ENCODE measurements at regions not wholly inside any gene's neighbourhood (a gene's known extent, or its start where the extent isn't known, plus 50 kb on each side); places are given as distances from the start of the nearest gene placed in this dataset.

DNA sequence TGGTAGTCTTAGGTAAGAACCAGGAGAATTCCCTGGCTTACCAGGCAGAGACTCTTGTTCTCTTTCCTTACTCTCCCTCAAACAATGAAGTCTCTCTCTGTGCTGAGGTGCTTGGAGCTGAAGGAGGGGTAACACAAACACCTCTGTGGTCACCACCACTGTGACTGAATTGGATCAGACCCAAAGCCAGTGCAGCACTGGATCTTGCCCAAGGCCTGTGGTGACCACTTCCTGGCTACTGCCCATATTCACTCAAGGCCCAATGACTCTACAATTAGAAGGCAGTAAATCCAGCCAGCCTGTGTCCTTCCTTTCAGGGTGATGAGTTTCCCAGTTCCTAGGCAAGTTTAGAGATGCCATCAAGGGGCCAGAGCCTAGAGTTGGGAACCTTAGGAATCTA lies 706.8 kb downstream of the SLC4A3 start:
- TF ChIP-seq, protein P1, sequence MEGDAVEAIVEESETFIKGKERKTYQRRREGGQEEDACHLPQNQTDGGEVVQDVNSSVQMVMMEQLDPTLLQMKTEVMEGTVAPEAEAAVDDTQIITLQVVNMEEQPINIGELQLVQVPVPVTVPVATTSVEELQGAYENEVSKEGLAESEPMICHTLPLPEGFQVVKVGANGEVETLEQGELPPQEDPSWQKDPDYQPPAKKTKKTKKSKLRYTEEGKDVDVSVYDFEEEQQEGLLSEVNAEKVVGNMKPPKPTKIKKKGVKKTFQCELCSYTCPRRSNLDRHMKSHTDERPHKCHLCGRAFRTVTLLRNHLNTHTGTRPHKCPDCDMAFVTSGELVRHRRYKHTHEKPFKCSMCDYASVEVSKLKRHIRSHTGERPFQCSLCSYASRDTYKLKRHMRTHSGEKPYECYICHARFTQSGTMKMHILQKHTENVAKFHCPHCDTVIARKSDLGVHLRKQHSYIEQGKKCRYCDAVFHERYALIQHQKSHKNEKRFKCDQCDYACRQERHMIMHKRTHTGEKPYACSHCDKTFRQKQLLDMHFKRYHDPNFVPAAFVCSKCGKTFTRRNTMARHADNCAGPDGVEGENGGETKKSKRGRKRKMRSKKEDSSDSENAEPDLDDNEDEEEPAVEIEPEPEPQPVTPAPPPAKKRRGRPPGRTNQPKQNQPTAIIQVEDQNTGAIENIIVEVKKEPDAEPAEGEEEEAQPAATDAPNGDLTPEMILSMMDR (IDR thresholded peaks at IDR 0.05; ENCODE audit: insufficient read depth, low read depth, low read length) = no peak
- no peak overlapping the region for H3K4me3 ChIP-seq (ENCODE audit: low read depth, low read length)
- no peak for DNase-seq (ENCODE audit: low read depth)

DNA sequence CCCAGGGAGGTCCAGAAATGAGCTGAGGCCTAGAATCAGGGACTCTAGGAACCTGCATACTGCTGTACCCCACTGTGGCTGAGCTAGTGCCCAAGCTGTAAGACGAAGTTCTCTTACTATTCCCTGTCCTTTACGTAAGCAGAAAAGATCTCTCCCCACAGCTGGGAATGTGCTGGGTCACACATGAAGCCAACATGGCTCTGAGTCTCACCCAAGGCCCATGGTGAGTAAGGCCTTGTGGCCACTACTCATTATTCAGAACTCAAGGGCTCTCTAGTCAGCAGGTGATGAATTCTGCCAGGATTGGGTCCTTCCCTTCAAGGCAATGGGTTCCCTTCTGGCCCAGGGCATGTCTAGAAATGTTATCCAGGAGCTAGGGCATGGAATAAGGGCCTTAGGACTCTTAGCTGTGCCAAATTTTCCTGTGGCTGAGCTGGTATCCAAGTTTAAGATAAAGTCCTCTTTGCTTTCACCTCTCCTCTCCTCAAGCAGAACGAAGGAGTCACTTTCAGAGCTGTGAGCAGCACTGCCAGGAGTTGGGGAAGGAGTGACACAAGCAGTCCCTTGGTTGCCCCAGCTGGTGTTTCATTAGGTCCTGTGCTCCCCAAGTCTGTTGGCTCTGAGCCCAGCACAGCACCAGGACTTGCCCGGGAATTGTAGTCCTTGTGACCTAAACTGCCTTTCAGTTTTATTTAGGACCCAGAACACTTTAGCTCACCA lies 707.6 kb downstream of the SLC4A3 start:
- no peak overlapping the region for H3K4me3 ChIP-seq (ENCODE audit: low read depth, low read length)
- no peak for DNase-seq (ENCODE audit: low read depth)
- TF ChIP-seq, protein P1 (IDR thresholded peaks at IDR 0.05; ENCODE audit: insufficient read depth, low read depth, low read length) = no peak

DNA sequence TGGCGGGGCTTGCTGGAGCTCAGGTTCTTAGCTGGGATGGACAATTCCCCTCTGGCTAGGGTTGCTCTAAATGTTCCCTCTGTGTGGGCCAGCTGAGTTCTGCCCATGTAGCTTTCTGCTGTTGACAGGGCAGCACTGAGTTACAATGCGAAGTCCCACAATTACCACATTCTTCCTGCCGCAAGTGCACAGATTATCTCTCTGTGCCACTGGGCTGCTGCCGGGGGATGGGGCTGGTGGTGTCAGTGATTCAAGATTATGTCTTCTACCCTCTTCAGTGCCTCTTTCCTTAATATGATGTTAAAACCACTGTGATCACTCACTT lies 708.1 kb downstream of the SLC4A3 start:
- H3K4me3 ChIP-seq (ENCODE audit: low read depth, low read length) = no peak overlapping the region
- DNase-seq (ENCODE audit: low read depth) = no peak
- TF ChIP-seq, protein P1 (IDR thresholded peaks at IDR 0.05; ENCODE audit: insufficient read depth, low read depth, low read length) = no peak

DNA sequence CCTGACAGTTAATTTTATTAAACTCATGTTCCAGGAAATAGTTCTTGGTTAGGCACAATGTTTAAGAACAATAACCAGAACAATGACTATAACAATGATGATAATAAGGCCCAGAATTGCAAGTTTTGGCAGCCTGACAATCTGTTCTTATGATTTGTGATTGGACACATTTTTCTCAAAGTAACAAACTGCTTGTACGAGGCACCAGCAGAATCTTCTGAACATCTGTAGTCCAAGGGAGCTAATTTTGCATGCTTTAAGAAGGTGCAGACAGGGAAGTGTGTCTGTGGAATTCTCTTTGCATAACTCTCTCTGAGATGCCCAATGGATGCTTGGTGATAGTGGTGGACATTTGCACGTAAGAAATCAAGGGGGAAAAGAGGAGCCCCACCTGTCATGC lies 709.3 kb downstream of the SLC4A3 start:
- no peak for DNase-seq (ENCODE audit: low read depth)
- TF ChIP-seq, protein P1 (IDR thresholded peaks at IDR 0.05; ENCODE audit: insufficient read depth, low read depth, low read length) = no peak
- no peak overlapping the region for H3K4me3 ChIP-seq (ENCODE audit: low read depth, low read length)

DNA sequence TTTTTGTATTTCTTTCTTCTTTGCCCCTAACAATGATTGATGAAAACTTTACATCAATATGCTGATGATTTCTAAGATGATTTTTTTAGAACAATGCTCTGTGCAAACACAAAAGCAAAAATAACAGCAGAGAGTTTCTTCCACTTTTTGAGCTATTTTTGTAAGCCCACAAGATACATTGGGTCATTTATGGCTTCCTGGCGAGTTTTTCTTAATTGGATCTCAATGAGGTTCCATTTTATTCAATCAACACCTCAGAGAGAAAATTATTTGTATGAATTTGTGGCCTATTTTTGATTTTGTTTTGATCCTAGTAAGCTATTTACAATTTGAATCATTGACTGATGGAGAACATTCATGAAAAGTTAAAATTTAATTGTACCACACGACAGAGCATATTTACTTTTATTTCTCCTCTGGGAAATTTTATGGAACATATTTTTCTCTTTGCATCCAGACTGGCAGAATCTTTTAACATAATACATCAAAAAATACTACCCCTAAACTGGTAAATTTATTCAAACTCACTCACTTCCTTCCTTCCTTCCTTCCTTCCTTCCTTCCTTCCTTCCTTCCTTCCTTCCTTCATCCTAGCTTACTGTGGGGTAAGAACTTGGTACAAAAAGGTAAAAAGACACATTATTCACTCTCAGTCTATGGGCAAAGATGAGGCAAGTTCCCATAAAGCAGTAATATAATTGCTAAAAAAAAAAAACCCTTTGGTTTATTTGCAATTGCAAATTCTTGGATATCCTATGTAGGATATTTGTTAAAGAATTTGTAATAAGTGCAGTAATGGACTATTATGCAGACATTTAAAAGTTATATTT lies 710.4 kb downstream of the SLC4A3 start:
- TF ChIP-seq, protein P1 (IDR thresholded peaks at IDR 0.05; ENCODE audit: insufficient read depth, low read depth, low read length) = no peak
- DNase-seq (ENCODE audit: low read depth) = no peak
- no peak overlapping the region for H3K4me3 ChIP-seq (ENCODE audit: low read depth, low read length)

DNA sequence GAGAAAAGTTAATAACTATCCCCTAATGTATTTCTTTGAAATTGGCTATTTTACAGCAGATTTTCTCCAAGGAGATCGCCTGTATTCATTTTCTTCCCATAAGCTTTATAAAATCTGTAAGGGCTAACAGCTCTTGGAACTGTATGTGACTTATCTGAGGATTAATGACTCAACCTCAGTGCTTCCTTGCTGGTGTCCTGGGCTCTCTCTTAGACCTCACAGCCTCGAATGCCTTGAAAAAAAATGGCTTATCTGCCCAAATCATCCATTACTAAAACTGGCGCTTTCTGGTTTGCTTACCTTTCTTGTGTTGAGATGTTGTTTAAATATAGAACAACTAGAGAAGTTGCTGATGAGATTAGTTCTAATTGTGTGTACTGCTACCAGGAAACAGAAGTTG lies 713.6 kb downstream of the SLC4A3 start:
- H3K4me3 ChIP-seq (ENCODE audit: low read depth, low read length) = no peak overlapping the region
- no peak for DNase-seq (ENCODE audit: low read depth)
- TF ChIP-seq, protein P1 (IDR thresholded peaks at IDR 0.05; ENCODE audit: insufficient read depth, low read depth, low read length) = no peak
